ENCODE measurements at regions not wholly inside any gene's neighbourhood (a gene's known extent, or its start where the extent isn't known, plus 50 kb on each side); places are given as distances from the start of the nearest gene placed in this dataset.

GRCh38 chr16:65422934-65423333, 301.1 kb upstream of the CDH11 start:
- no peak for TF ChIP-seq CTCF (IDR thresholded peaks at IDR 0.05)
- no peak for TF ChIP-seq POLR2A (IDR thresholded peaks at IDR 0.05)

Data from uterus (tissue), 2 donors.